GM18861 (cell line): ENCODE measurements at regions not wholly inside any gene's neighbourhood (a gene's known extent, or its start where the extent isn't known, plus 50 kb on each side); places are given as distances from the start of the nearest gene placed in this dataset.
"Not testable (repeated sequence)": the region's sequence is repeated elsewhere in the genome, so short reads cannot be mapped to it uniquely, and the experiment has no call there.

Experiments used
- ATAC-seq: cut with Tn5 transposase; IDR thresholded peaks from one replicate; pipeline ENCODE4 v1.9.1; 2021; ENCODE audit not compliant: unreplicated experiment

GRCh38 chr3:30481241-30481640, 125.2 kb upstream of the TGFBR2 start:
- ATAC-seq = no peak

GRCh38 chr3:30484229-30484628, 122.2 kb upstream of the TGFBR2 start:
- ATAC-seq = not testable (repeated sequence)

DNA sequence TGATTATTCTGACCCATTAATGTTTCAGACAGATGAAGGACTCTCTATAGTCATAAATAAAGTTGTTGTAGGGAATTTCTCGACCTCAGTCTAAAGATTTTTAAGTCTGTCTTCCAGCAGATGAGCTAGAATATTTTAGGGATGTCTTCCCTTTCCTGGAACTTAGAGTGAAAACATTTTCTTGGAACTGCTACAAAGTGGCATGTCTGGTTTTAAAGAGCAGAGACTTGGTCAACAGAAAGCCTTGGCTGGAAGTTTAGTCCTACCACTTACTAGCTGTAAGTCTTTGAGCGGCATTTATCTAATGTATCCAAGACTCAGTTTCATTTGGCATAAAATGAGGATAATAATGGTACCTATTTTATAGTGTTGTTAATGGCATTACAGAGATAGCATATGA, 120.0 kb upstream of the TGFBR2 start:
- no peak for ATAC-seq

DNA sequence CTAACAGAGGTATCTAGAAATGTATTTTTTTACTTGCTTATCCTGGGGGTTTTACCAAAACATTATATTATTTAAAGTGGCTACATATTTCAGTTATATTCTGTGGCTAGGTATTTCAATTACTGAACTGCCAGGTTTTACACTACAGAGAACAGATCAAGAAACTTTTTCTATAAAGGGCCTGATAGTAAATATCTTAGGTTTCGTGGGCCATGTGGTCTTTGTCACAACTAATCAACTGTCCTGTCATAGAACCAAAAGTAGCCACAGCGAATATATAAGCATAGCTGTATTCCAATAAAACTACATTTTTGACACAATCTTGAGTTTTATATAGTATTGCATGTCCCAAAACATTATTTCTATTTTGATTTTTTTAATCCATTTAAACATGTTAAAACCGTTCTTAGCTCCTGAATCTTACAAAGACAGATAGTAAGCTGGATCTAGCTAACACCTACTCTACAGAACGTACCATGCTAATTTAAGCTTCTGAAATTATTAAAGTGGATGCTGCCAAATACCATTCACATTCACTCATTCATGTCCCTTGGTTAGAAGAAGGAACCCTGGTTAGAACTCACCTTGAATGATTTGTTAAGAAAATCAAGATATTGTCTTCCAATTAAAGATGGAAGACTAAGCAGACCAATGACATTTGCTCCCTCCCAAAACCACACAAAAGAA, 118.2 kb upstream of the TGFBR2 start:
- ATAC-seq = no peak

- ATAC-seq = no peak
Measured at GRCh38 chr3:30492322-30493192, 113.8 kb upstream of the TGFBR2 start.

DNA sequence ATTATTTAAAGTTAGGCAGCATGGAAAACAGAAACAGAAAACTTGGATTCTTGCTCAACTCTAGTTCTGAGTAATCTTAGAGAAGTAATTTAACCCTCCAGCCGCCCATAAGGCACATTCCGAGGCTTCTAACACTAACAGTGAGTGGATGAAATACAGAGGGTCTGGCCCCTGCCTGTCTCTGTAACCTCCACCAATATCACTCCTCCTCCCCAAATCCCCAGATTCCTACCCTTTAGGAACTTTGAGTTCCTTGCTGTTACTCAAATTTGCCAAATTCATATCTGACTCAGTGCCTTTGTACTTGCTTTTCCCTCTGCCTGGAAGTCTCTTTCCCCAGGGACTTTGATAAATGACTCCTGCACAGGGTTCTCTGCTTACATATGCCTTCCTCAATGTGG, 112.5 kb upstream of the TGFBR2 start:
- no peak for ATAC-seq

GRCh38 chr3:30495172-30496065, 111.0 kb upstream of the TGFBR2 start:
- no peak for ATAC-seq

DNA sequence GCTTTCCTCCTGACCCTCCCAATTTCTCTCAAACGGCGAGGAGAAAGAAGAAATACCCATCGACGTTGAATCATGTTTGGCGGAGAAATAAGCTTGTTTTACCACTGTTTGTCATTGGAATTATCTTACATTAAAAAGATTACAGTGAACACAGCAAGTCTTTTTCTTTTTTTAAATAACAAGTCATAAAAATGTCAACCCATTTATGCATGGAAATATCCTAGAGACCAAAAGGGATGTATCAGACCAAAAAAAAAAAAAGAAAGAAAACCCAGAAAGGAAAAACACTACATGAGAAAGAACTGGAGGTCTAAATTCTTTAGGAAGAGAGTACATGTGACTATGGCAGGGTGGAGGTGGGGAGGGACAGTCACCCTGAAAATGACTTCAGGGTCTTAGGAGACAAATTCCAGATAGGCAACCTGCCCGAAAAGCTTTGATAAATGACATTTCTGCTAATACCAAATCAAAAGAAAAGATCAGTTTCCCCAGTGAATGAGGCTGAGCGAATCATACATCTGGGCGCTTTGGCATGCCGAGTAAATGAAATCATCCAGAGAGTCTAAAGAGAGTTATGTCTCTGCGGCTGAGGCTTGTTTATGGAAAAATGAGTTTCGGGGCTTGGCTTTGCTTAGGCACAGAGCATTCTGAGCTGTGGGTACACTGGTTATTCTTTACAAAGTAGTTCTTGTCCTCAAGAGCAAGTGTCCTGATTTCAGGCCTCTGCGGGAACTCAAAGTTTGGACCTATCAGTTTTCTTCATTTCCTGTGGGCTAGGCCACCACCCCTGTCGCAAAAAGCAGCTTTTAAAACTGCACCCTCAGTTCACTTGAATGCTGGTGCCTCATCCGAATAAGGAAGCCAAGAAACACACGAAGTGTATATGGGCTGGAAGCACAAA, 110.1 kb upstream of the TGFBR2 start:
- no peak for ATAC-seq

- ATAC-seq = no peak
Measured at GRCh38 chr3:30498587-30498967, 107.8 kb upstream of the TGFBR2 start.

DNA sequence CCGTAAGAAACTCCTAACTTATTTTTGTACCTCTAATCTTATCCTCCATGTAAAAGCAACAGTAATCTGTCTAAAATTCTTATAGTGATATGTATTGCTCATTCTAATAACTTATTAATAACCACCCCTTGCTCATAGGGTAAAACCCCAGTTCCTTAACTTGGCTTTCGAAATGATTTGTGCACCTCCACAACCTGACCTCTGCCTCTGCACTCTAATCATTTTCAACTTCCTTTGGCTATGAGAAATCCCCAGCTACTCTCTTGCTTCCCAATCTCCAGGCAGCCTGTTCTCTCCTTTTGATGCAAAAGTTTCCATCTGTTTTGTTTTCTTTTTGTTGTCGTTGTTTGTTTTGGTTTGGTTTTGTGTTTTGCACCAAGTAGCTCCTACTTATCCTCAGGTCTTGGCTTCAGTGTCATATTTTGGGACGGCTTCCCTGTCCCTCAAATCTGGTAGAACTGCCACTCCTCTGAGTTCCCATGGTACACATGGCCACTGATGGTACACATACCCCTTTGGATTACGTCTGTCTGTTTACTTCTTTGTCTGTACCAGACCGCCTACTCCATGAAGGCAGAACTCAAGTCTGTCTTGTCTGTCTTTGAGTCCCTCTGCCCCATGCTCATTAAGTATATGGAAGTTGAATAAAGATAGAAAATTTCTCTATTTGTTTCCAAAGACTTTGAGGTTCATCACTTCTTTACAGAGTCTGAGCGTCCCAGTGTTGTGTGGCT, 105.6 kb upstream of the TGFBR2 start:
- peak; percentile 94 for ATAC-seq

GRCh38 chr3:30501526-30501925, 104.9 kb upstream of the TGFBR2 start:
- ATAC-seq = no peak

GRCh38 chr3:30502051-30502741, 104.2 kb upstream of the TGFBR2 start:
- no peak for ATAC-seq

- ATAC-seq = peak; percentile 59
Measured at GRCh38 chr3:30502742-30503073, 103.7 kb upstream of the TGFBR2 start.

- no peak for ATAC-seq
Measured at GRCh38 chr3:30503446-30503845, 103.0 kb upstream of the TGFBR2 start.

- ATAC-seq = no peak
Measured at GRCh38 chr3:30504939-30505338, 101.5 kb upstream of the TGFBR2 start.

DNA sequence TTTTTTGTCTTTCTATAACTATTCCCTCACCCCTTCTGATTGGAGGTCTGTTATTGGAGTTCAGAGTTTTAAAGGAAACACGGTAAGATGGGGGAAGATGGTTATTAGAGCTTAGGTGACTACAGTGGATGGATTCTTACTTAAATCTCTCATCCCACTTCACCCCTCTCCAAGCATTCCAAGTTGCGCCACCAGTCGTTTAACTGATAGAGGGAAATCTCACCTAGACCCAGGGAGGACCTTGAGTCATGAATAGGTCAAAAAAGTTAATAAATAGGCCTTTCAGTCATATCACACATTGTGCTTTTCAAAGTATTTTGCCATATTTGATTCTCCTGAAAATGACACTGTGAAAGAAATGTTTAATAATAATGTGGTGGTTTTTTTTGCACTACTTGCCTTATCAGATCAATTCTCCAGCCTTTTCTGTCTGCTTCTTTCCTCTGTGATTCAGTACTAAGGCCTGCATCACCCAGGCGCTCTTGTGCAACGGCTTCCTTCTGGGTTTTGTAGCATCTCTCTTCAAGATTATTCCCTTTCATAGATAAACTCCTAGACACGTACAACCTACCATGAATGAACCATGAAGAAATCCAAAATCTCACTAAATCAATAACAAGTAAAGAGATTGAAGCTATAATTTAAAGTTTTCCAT, 100.4 kb upstream of the TGFBR2 start:
- ATAC-seq = no peak

- no peak for ATAC-seq
Measured at GRCh38 chr3:30508339-30508738, 98.1 kb upstream of the TGFBR2 start.

DNA sequence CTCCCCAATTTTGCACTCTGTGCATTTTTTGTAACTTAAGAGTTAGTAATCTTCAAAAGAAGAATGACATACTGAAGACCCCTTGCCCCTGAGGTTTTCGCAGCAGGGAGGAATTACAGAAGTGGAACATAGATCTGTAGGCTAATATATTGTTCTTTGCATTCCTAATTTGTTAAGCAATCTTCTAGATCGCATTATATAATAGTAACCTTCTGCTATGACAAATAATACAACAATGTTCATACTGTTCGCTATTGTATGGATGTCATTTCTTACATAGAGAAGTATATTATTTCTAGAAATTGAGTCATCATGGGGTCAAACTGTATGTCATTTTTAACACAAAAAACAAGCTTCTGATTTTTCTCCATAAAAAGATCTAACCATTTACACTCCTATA, 95.8 kb upstream of the TGFBR2 start:
- no peak for ATAC-seq
